Subcutaneous abdominal adipose tissue (tissue), 5 donors: ENCODE measurements at regions not wholly inside any gene's neighbourhood (a gene's known extent, or its start where the extent isn't known, plus 50 kb on each side); places are given as distances from the start of the nearest gene placed in this dataset.
"Not testable (repeated sequence)": the region's sequence is repeated elsewhere in the genome, so short reads cannot be mapped to it uniquely, and the experiment has no call there.

Source experiments
- H3K27ac ChIP-seq: one replicate; pipeline ENCODE4 v1.7.0; 2013; ENCODE audit warnings: low read depth, mild to moderate bottlenecking, inconsistent platforms, low read length, moderate library complexity
- H3K27me3 ChIP-seq, 5 donors: one replicate each; pipeline ENCODE4 v1.7.0; 2013; ENCODE audit warnings: low read length in 5 of 5, inconsistent platforms in 1 of 5; ENCODE audit not compliant: control insufficient read depth in 5 of 5, insufficient read depth in 4 of 5
- H3K36me3 ChIP-seq, 5 donors: one replicate each; pipeline ENCODE4 v1.7.0; 2013; ENCODE audit warnings: low read length in 5 of 5; ENCODE audit not compliant: control insufficient read depth in 5 of 5, insufficient read depth in 5 of 5
- H3K4me1 ChIP-seq, 5 donors: one replicate each; pipeline ENCODE4 v1.7.0; 2013; ENCODE audit warnings: low read length in 5 of 5, mild to moderate bottlenecking in 3 of 5, moderate library complexity in 1 of 5; ENCODE audit not compliant: control insufficient read depth in 5 of 5, insufficient read depth in 5 of 5
- H3K4me3 ChIP-seq, 5 donors: one replicate each; pipeline ENCODE4 v1.7.0; 2013; ENCODE audit warnings: low read length in 5 of 5, low read depth in 1 of 5
- H3K9ac ChIP-seq, 5 donors: one replicate each; pipeline ENCODE4 v1.7.0; 2013; ENCODE audit warnings: low read length in 5 of 5, mild to moderate bottlenecking in 4 of 5, moderate library complexity in 3 of 5
- H3K9me3 ChIP-seq, 5 donors: one replicate each; pipeline ENCODE4 v1.7.0; 2013; ENCODE audit warnings: low read length in 5 of 5; ENCODE audit not compliant: control insufficient read depth in 5 of 5
- donor health status: healthy.
- donor health status: healthy.
- donor health status: healthy.
- donor health status: healthy.
- donor health status: healthy.

DNA sequence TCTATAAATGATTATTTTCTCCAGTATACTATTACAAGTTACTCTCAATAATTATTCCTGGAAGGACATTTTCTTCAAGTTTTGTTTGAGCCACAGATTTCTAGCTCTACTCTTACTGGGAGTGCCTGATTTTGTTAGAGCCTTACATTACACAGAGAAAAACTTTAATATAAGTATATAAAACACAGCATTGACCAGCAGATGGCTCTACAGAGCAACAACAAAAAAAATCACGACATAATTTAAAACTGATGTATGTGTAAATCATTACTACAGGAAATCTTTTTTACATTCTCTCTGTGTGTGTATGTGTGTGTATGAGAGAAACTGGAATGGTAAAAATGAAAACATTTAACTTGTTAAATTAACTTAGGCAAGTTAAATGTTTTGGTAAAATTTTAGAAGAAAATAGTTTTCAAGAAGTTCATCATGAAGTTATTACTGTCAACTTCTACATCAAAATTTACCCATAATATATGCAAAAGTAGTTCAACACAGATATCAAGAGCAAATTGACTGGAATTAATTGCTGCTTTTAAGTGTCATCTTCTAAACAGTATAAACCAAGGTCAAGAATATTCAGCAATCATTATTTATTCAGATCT, 103.3 kb downstream of the MDH1 start:
- peak overlapping the region; percentile 17 for H3K27ac ChIP-seq
- H3K4me1 ChIP-seq: peaks cover 0 to 10% (median 0%) of the 10 kb centered on the region in 5 donors
- no peaks in the 10 kb centered on the region for H3K9me3 ChIP-seq
- H3K36me3 ChIP-seq: peaks cover 0 to 5% (median 0%) of the 10 kb centered on the region in 5 donors
- H3K27me3 ChIP-seq: no peaks in the 10 kb centered on the region
- H3K9ac ChIP-seq: no peak overlapping the region
- H3K4me3 ChIP-seq: no peak overlapping the region

DNA sequence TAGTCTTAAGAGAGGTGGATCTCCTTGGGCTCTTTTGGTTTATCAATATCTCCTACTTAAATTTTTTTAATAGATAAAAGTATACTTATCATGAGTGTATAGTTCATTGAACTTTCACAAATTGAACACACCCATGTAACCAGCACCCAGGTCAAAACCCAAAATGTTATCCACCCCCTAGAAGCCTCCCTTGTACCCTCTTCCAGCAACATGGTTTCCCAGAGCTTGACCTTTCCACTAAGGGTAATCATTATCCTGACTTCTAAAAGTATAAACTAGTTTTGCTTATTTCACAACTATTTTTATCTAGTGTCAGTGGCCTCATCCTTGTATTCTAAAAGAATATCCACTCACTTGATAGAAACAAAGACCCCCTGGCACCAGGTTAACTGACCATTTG, 106.8 kb downstream of the MDH1 start:
- Histone ChIP-seq H3K27ac (peak overlapping the region; percentile 15), H3K27me3 (no peaks in the 10 kb centered on the region)

DNA sequence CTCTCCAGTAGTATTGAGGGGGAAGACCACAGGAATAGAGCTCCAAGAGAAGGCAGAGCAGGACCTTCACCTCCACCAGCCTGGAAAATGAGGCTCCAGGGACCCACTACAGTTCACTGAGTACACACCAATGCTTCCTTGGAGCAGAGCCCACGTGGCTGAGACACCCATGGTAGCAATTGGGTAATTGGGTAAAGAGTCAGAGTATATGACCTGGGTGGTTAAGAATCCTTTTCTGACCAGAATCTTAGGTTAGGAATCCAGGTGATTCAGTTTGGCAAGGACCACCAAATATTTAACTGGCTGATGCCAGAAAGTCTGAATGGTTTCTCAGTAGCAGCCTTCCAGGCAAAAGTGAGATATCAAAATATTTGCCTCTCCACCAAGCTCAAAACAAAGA, 107.7 kb downstream of the MDH1 start:
- no peak overlapping the region for H3K4me3 ChIP-seq
- H3K36me3 ChIP-seq: no peaks in the 10 kb centered on the region
- peak overlapping the region; percentile 48 for H3K27ac ChIP-seq
- peaks cover 4 to 15% (median 10%) of the 10 kb centered on the region in 5 donors for H3K4me1 ChIP-seq
- H3K9me3 ChIP-seq: no peaks in the 10 kb centered on the region
- H3K27me3 ChIP-seq: no peaks in the 10 kb centered on the region
- H3K9ac ChIP-seq: no peak overlapping the region

More for the DNA sequence above, 106.8 kb downstream of the MDH1 start:
- no peaks in the 10 kb centered on the region for H3K9me3 ChIP-seq
- no peak overlapping the region for H3K4me3 ChIP-seq
- H3K4me1 ChIP-seq: peaks cover 4 to 15% (median 10%) of the 10 kb centered on the region in 5 donors
- no peak overlapping the region for H3K9ac ChIP-seq
- no peaks in the 10 kb centered on the region for H3K36me3 ChIP-seq

- Histone ChIP-seq H3K27me3 (no peaks in the 10 kb centered on the region), H3K9me3 (no peaks in the 10 kb centered on the region), H3K27ac (peak overlapping the region; percentile 48), H3K36me3 (no peaks in the 10 kb centered on the region), H3K9ac (no peak overlapping the region), H3K4me3 (no peak overlapping the region), H3K4me1 (peaks cover 4 to 15% (median 10%) of the 10 kb centered on the region in 5 donors)
Measured at GRCh38 chr2:63697160-63697559, 108.4 kb downstream of the MDH1 start.

- no peak overlapping the region for H3K4me3 ChIP-seq
- H3K27ac ChIP-seq: peak overlapping the region; percentile 69
- peaks cover 4 to 15% (median 10%) of the 10 kb centered on the region in 5 donors for H3K4me1 ChIP-seq
- no peaks in the 10 kb centered on the region for H3K27me3 ChIP-seq
- H3K9ac ChIP-seq: peak overlapping the region in 1 of 5 donors; percentile 25
- H3K9me3 ChIP-seq: no peaks in the 10 kb centered on the region
- H3K36me3 ChIP-seq: no peaks in the 10 kb centered on the region
Measured at GRCh38 chr2:63698786-63699548, 110.2 kb downstream of the MDH1 start.

GRCh38 chr2:63699549-63699839, 110.7 kb downstream of the MDH1 start:
- Histone ChIP-seq H3K27ac (peak overlapping the region; percentile 69), H3K4me3 (no peak overlapping the region), H3K27me3 (no peaks in the 10 kb centered on the region), H3K9me3 (no peaks in the 10 kb centered on the region), H3K9ac (peak overlapping the region in 1 of 5 donors; percentile 25), H3K36me3 (no peaks in the 10 kb centered on the region), H3K4me1 (peaks cover 4 to 15% (median 10%) of the 10 kb centered on the region in 5 donors)

DNA sequence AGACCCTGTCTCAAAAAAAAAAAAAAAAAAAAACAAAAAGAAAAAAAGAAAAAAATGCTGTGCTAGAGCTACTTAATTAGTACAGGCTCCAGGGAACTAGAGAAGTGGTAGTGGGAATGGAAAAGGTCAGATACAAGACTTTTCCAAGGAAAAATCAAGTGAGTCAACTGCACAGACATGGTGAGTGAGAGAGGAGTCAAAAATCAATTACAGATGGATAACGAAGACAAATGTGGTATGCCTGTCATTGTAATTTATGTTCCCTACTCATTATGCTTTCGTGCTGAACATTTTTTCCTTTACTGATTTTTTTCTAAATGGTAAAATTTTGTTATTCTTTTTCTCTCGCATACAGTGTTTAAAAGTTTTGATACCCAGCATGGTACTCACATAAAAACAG, 111.5 kb downstream of the MDH1 start:
- H3K4me1 ChIP-seq: peaks cover 4 to 15% (median 10%) of the 10 kb centered on the region in 5 donors
- H3K36me3 ChIP-seq: no peaks in the 10 kb centered on the region
- H3K9ac ChIP-seq: no peak overlapping the region
- H3K27me3 ChIP-seq: no peaks in the 10 kb centered on the region
- H3K4me3 ChIP-seq: no peak overlapping the region
- H3K9me3 ChIP-seq: no peaks in the 10 kb centered on the region
- H3K27ac ChIP-seq: no peak overlapping the region

- no peak overlapping the region for H3K27ac ChIP-seq
- no peak overlapping the region for H3K4me3 ChIP-seq
- no peaks in the 10 kb centered on the region for H3K27me3 ChIP-seq
- H3K9ac ChIP-seq: no peak overlapping the region
- no peaks in the 10 kb centered on the region for H3K9me3 ChIP-seq
- H3K4me1 ChIP-seq: peaks cover 4 to 10% (median 8%) of the 10 kb centered on the region in 5 donors
- H3K36me3 ChIP-seq: no peaks in the 10 kb centered on the region
Measured at GRCh38 chr2:63701406-63701805, 112.6 kb downstream of the MDH1 start.

GRCh38 chr2:63706084-63706483, 117.3 kb downstream of the MDH1 start:
- H3K4me3 ChIP-seq, H3K36me3 ChIP-seq, H3K27ac ChIP-seq, H3K9ac ChIP-seq, H3K9me3 ChIP-seq, H3K27me3 ChIP-seq, H3K4me1 ChIP-seq: not testable (repeated sequence)

DNA sequence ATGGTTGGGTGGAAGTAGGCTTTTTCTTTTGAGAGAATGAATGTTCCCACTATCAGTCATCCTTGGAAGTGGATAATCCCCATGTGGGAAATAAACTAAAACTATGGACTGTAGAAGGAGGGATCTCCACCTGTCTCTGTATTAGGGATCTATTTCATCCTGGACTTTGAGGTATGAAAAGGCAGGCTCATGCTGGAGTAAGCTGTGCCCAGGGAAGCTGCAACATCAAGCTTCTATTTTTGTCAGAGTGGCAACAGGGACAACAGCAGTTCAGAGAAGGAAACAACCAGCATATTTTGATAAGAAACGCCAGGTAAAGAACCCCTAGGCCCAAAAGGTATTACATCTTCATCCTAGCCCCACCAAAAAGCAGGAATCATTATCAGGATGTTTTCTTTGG, 122.0 kb downstream of the MDH1 start:
- no peaks in the 10 kb centered on the region for H3K27me3 ChIP-seq
- H3K27ac ChIP-seq: no peak overlapping the region
- no peak overlapping the region for H3K4me3 ChIP-seq
- peaks cover 0 to 14% (median 6%) of the 10 kb centered on the region in 5 donors for H3K4me1 ChIP-seq
- H3K36me3 ChIP-seq: peaks cover 0 to 11% (median 0%) of the 10 kb centered on the region in 5 donors
- H3K9me3 ChIP-seq: no peaks in the 10 kb centered on the region
- no peak overlapping the region for H3K9ac ChIP-seq
